Endothelial cell of umbilical vein (primary cell): ENCODE measurements at regions not wholly inside any gene's neighbourhood (a gene's known extent, or its start where the extent isn't known, plus 50 kb on each side); places are given as distances from the start of the nearest gene placed in this dataset.

Experiments used
- BruUV-seq: library from RNA; stranded (reverse); fragments of 400-500 nt; replicated peaks from 2 replicates; lab custom pipeline; 2021; lab: Mats Ljungman, UMichigan
- CTCF ChIA-PET: fragments of 300-600, 350-600 bp; sonication (Branson Sonifier 250); formaldehyde crosslinking; loops from one replicate; lab custom pipeline; 2021; ENCODE audit warnings: antibody characterized with exemption, inconsistent platforms; lab: Charles Lee
- POLR2A ChIA-PET: fragments of 300-600, 350-600 bp; sonication (Branson Sonifier 250); formaldehyde crosslinking; loops from one replicate; lab custom pipeline; 2021; ENCODE audit warnings: antibody characterized with exemption, inconsistent platforms; lab: Charles Lee
- DNase-seq: peaks from one replicate; pipeline ENCODE4 v3.0.0-alpha.2; 2011; ENCODE audit warnings: low read depth, low spot score
- FAIRE-seq: peaks from 2 replicates; lab custom pipeline; 2011; peaks lifted over from hg19 to GRCh38; lab: Jason Lieb, UNC
- H2AFZ ChIP-seq: 2 replicates; pipeline ENCODE4 v1.6.0; 2012; ENCODE audit warnings: low read depth, low read length, control low read depth, inconsistent platforms
- H3K27ac ChIP-seq: 2 replicates; pipeline ENCODE4 v1.5.1; 2011; ENCODE audit warnings: low read depth, mild to moderate bottlenecking, control low read depth, low read length, moderate library complexity; ENCODE audit not compliant: insufficient read depth
- H3K27me3 ChIP-seq, 2 experiments: 2 replicates each; pipeline versions ENCODE4 v1.6.0 to v1.6.1; 2011; ENCODE audit warnings: low read length in 2 of 2, mixed read lengths in 1 of 2; ENCODE audit not compliant: control insufficient read depth in 2 of 2, insufficient read depth in 2 of 2
- H3K36me3 ChIP-seq, 2 experiments: 2 replicates in 1 of 2; 3 replicates in 1 of 2; pipeline ENCODE4 v1.5.1; 2011; ENCODE audit warnings: low read length in 2 of 2, mild to moderate bottlenecking in 1 of 2, moderate library complexity in 1 of 2; ENCODE audit not compliant: control insufficient read depth in 2 of 2, insufficient read depth in 2 of 2; ENCODE audit errors: extremely low read depth in 1 of 2
- H3K4me1 ChIP-seq: 3 replicates; pipeline ENCODE4 v1.5.1; 2011; ENCODE audit warnings: mild to moderate bottlenecking, low read length; ENCODE audit not compliant: control insufficient read depth, insufficient read depth; ENCODE audit errors: extremely low read depth
- H3K4me2 ChIP-seq: 2 replicates; pipeline ENCODE4 v1.6.1; 2011; ENCODE audit warnings: low read length, control low read depth, mixed read lengths; ENCODE audit not compliant: insufficient read depth
- H3K4me3 ChIP-seq, 3 experiments: fragments of 200-600 bp in 1 of 3; sonication (generic), shearing (Covaris generic) in 1 of 3; replicated peaks in 1 of 3; 2 replicates each; pipeline ENCODE4 v1.5.1; 2011 to 2016; ENCODE audit warnings: control low read depth in 3 of 3, low read length in 3 of 3, mild to moderate bottlenecking in 2 of 3, inconsistent platforms in 1 of 3, low read depth in 1 of 3, moderate library complexity in 1 of 3; ENCODE audit not compliant: insufficient read depth in 1 of 3
- H3K79me2 ChIP-seq: 2 replicates; pipeline ENCODE4 v1.6.0; 2012; ENCODE audit warnings: low read length, inconsistent platforms; ENCODE audit not compliant: control insufficient read depth, insufficient read depth
- H3K9ac ChIP-seq: replicated peaks from 2 replicates; pipeline ENCODE3; 2011; ENCODE audit warnings: low read length, control low read depth; ENCODE audit not compliant: insufficient read depth; ENCODE audit errors: extremely low read depth
- H3K9me1 ChIP-seq: replicated peaks from 3 replicates; pipeline ENCODE4 v1.6.0; 2011; ENCODE audit warnings: mild to moderate bottlenecking, low read length; ENCODE audit not compliant: control insufficient read depth, insufficient read depth; ENCODE audit errors: extremely low read depth
- H3K9me3 ChIP-seq: replicated peaks from 2 replicates; pipeline ENCODE4 v1.5.1; 2012; ENCODE audit warnings: low read length, inconsistent platforms; ENCODE audit not compliant: control insufficient read depth, insufficient read depth
- H4K20me1 ChIP-seq: replicated peaks from 2 replicates; pipeline ENCODE3; 2011; ENCODE audit warnings: mild to moderate bottlenecking, low read length; ENCODE audit not compliant: control insufficient read depth, insufficient read depth; ENCODE audit errors: extremely low read depth
- CTCF ChIP-seq, 2 donors: IDR thresholded peaks; 1 replicate in 1 of 2; 2 replicates in 1 of 2; pipeline ENCODE4 v1.5.1; 2011; ENCODE audit warnings: low read length in 2 of 2, mild to moderate bottlenecking in 2 of 2, moderate library complexity in 2 of 2, control low read depth in 1 of 2, inconsistent platforms in 1 of 2, low read depth in 1 of 2; ENCODE audit not compliant: insufficient read depth in 1 of 2; ENCODE audit errors: extremely low read depth in 1 of 2
- EZH2 ChIP-seq: IDR thresholded peaks from 2 replicates; pipeline ENCODE4 v1.6.1; 2012; ENCODE audit warnings: borderline replicate concordance, low read depth, mild to moderate bottlenecking, moderate library complexity, low read length, inconsistent platforms; ENCODE audit not compliant: severe bottlenecking
- FOS ChIP-seq: IDR thresholded peaks from 2 replicates; pipeline ENCODE4 v1.6.1; 2011; ENCODE audit warnings: mild to moderate bottlenecking, low read length, moderate library complexity, borderline replicate concordance; ENCODE audit not compliant: insufficient read depth
- GATA2 ChIP-seq: IDR thresholded peaks from 2 replicates; pipeline ENCODE4 v1.7.0; 2011; ENCODE audit warnings: low read depth, mild to moderate bottlenecking, moderate library complexity, mixed read lengths, low read length; ENCODE audit not compliant: insufficient read length, insufficient read depth
- JUN ChIP-seq: IDR thresholded peaks from 2 replicates; pipeline ENCODE4 v1.6.1; 2011; ENCODE audit warnings: borderline replicate concordance, low read depth; ENCODE audit not compliant: insufficient read length, insufficient read depth
- MAX ChIP-seq: IDR thresholded peaks from 2 replicates; pipeline ENCODE4 v1.6.1; 2011; ENCODE audit not compliant: insufficient read depth, insufficient read length
- MYC ChIP-seq: IDR thresholded peaks from one replicate; pipeline ENCODE4 v1.6.1; 2011; ENCODE audit warnings: mild to moderate bottlenecking, low read depth, low read length
- POLR2A ChIP-seq: IDR thresholded peaks from 2 replicates; pipeline ENCODE4 v1.6.1; 2012; ENCODE audit warnings: low read depth, mild to moderate bottlenecking, control low read depth, low read length
- dilution Hi-C: fragments of 300-500 bp; cut with MboI; formaldehyde crosslinking; loops from one replicate; pipeline ENCODE4 v1.15.0; 2019; ENCODE audit warnings: low sequenced_read_pairs; ENCODE audit not compliant: extremely low pct_ligation_motif_present
- intact Hi-C: fragments of 100-400 bp; cut with micrococcal nuclease; formaldehyde crosslinking; loops from one replicate; pipeline ENCODE4 v1.10.0; 2022

DNA sequence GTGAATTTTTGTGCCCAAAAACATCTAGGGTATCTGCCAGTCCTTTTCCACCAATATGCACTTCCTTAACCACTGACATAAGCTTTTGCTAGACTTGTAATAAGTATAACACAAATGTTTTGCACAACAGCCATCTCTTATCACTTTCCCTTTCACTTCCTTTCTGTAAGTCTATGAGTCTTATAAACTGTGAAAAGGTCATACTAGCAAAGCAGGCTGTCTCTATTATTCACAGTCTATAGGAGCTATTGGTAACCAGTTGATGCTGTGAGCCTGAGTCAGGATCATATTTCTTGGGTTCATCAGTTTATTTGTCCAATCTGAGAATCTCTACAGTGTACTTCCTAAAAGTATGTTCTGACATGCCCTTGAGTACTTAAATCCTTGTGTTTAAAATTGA is 172.6 kb downstream of the CHRM3 start:
- Histone ChIP-seq H2AFZ (no peak overlapping the region), H3K9me1 (no peaks in the 10 kb centered on the region), H3K4me3 (no peak overlapping the region), H3K4me1 (no peaks in the 10 kb centered on the region), H3K36me3 (no peaks in the 10 kb centered on the region), H3K9ac (no peak overlapping the region), H3K9me3 (peaks cover 2% of the 10 kb centered on the region), H3K4me2 (no peak overlapping the region), H3K27me3 (no peaks in the 10 kb centered on the region), H3K27ac (no peak overlapping the region), H4K20me1 (no peaks in the 10 kb centered on the region), H3K79me2 (no peaks in the 10 kb centered on the region)
- DNase-seq = no peak
- POLR2A ChIA-PET = no interaction called here
- CTCF ChIA-PET = no interaction called here
- no peak for FAIRE-seq
- intact Hi-C loops = no loop called here
- TF ChIP-seq EZH2 (no peak), CTCF (IDR thresholded peaks at IDR 0.05; ENCODE audit: extremely low read depth in 1 of 2, insufficient read depth in 1 of 2, low read depth in 1 of 2, low read length in 2 of 2) (no peak), POLR2A (no peak), GATA2 (no peak), MAX (no peak), MYC (no peak), FOS (no peak)
- BruUV-seq = no TSS peak
- dilution Hi-C loops = no loop called here

DNA sequence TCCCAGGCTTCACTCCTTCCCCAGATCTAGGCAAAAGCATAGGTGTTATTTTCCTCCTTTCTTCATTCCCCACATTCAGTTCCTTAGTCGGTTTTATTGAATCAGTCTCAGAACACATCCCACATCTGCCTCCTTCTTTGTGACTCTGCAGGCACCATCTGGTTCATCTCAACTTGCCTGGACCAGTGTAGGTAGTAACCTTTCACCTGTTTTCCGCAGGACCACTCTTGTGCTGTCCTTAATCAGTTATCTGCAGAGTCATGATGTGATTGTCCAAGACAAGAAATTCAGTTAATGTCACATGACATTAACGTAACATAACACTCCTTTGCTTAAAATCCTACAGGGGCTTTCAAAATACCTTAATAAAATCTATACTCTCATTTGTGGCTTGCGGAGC is 174.6 kb downstream of the CHRM3 start:
- intact Hi-C loops = no loop called here
- CTCF ChIA-PET = no interaction called here
- peaks cover 2% of the 10 kb centered on the region for H3K9me3 ChIP-seq
- no peak overlapping the region for H3K4me2 ChIP-seq
- TF ChIP-seq MAX = no peak
- TF ChIP-seq POLR2A = no peak
- no peak for TF ChIP-seq JUN
- no peak for TF ChIP-seq FOS
- H2AFZ ChIP-seq = no peak overlapping the region
- no peaks in the 10 kb centered on the region for H3K27me3 ChIP-seq
- no peaks in the 10 kb centered on the region for H3K79me2 ChIP-seq
- DNase-seq (no peak), FAIRE-seq (no peak)
- no peak overlapping the region for H3K9ac ChIP-seq
- H3K9me1 ChIP-seq = no peaks in the 10 kb centered on the region
- POLR2A ChIA-PET = no interaction called here
- dilution Hi-C loops = no loop called here
- no peaks in the 10 kb centered on the region for H3K4me1 ChIP-seq
- no peak overlapping the region for H3K27ac ChIP-seq
- H4K20me1 ChIP-seq = no peaks in the 10 kb centered on the region
- no TSS peak for BruUV-seq
- no peaks in the 10 kb centered on the region for H3K36me3 ChIP-seq
- no peak overlapping the region for H3K4me3 ChIP-seq
